Endothelial cell of umbilical vein (primary cell): ENCODE measurements at regions not wholly inside any gene's neighbourhood (a gene's known extent, or its start where the extent isn't known, plus 50 kb on each side); places are given as distances from the start of the nearest gene placed in this dataset.

Experiments used
- BruUV-seq: library from RNA; stranded (reverse); fragments of 400-500 nt; replicated peaks from 2 replicates; lab custom pipeline; 2021; lab: Mats Ljungman, UMichigan
- CTCF ChIA-PET: fragments of 300-600, 350-600 bp; sonication (Branson Sonifier 250); formaldehyde crosslinking; loops from one replicate; lab custom pipeline; 2021; ENCODE audit warnings: antibody characterized with exemption, inconsistent platforms; lab: Charles Lee
- POLR2A ChIA-PET: fragments of 300-600, 350-600 bp; sonication (Branson Sonifier 250); formaldehyde crosslinking; loops from one replicate; lab custom pipeline; 2021; ENCODE audit warnings: antibody characterized with exemption, inconsistent platforms; lab: Charles Lee
- DNase-seq: peaks from one replicate; pipeline ENCODE4 v3.0.0-alpha.2; 2011; ENCODE audit warnings: low read depth, low spot score
- FAIRE-seq: peaks from 2 replicates; lab custom pipeline; 2011; peaks lifted over from hg19 to GRCh38; lab: Jason Lieb, UNC
- H2AFZ ChIP-seq: 2 replicates; pipeline ENCODE4 v1.6.0; 2012; ENCODE audit warnings: low read depth, low read length, control low read depth, inconsistent platforms
- H3K27ac ChIP-seq: 2 replicates; pipeline ENCODE4 v1.5.1; 2011; ENCODE audit warnings: low read depth, mild to moderate bottlenecking, control low read depth, low read length, moderate library complexity; ENCODE audit not compliant: insufficient read depth
- H3K27me3 ChIP-seq, 2 experiments: 2 replicates each; pipeline versions ENCODE4 v1.6.0 to v1.6.1; 2011; ENCODE audit warnings: low read length in 2 of 2, mixed read lengths in 1 of 2; ENCODE audit not compliant: control insufficient read depth in 2 of 2, insufficient read depth in 2 of 2
- H3K36me3 ChIP-seq, 2 experiments: 2 replicates in 1 of 2; 3 replicates in 1 of 2; pipeline ENCODE4 v1.5.1; 2011; ENCODE audit warnings: low read length in 2 of 2, mild to moderate bottlenecking in 1 of 2, moderate library complexity in 1 of 2; ENCODE audit not compliant: control insufficient read depth in 2 of 2, insufficient read depth in 2 of 2; ENCODE audit errors: extremely low read depth in 1 of 2
- H3K4me1 ChIP-seq: 3 replicates; pipeline ENCODE4 v1.5.1; 2011; ENCODE audit warnings: mild to moderate bottlenecking, low read length; ENCODE audit not compliant: control insufficient read depth, insufficient read depth; ENCODE audit errors: extremely low read depth
- H3K4me2 ChIP-seq: 2 replicates; pipeline ENCODE4 v1.6.1; 2011; ENCODE audit warnings: low read length, control low read depth, mixed read lengths; ENCODE audit not compliant: insufficient read depth
- H3K4me3 ChIP-seq, 3 experiments: fragments of 200-600 bp in 1 of 3; sonication (generic), shearing (Covaris generic) in 1 of 3; replicated peaks in 1 of 3; 2 replicates each; pipeline ENCODE4 v1.5.1; 2011 to 2016; ENCODE audit warnings: control low read depth in 3 of 3, low read length in 3 of 3, mild to moderate bottlenecking in 2 of 3, inconsistent platforms in 1 of 3, low read depth in 1 of 3, moderate library complexity in 1 of 3; ENCODE audit not compliant: insufficient read depth in 1 of 3
- H3K79me2 ChIP-seq: 2 replicates; pipeline ENCODE4 v1.6.0; 2012; ENCODE audit warnings: low read length, inconsistent platforms; ENCODE audit not compliant: control insufficient read depth, insufficient read depth
- H3K9ac ChIP-seq: replicated peaks from 2 replicates; pipeline ENCODE3; 2011; ENCODE audit warnings: low read length, control low read depth; ENCODE audit not compliant: insufficient read depth; ENCODE audit errors: extremely low read depth
- H3K9me1 ChIP-seq: replicated peaks from 3 replicates; pipeline ENCODE4 v1.6.0; 2011; ENCODE audit warnings: mild to moderate bottlenecking, low read length; ENCODE audit not compliant: control insufficient read depth, insufficient read depth; ENCODE audit errors: extremely low read depth
- H3K9me3 ChIP-seq: replicated peaks from 2 replicates; pipeline ENCODE4 v1.5.1; 2012; ENCODE audit warnings: low read length, inconsistent platforms; ENCODE audit not compliant: control insufficient read depth, insufficient read depth
- H4K20me1 ChIP-seq: replicated peaks from 2 replicates; pipeline ENCODE3; 2011; ENCODE audit warnings: mild to moderate bottlenecking, low read length; ENCODE audit not compliant: control insufficient read depth, insufficient read depth; ENCODE audit errors: extremely low read depth
- CTCF ChIP-seq, 2 donors: IDR thresholded peaks; 1 replicate in 1 of 2; 2 replicates in 1 of 2; pipeline ENCODE4 v1.5.1; 2011; ENCODE audit warnings: low read length in 2 of 2, mild to moderate bottlenecking in 2 of 2, moderate library complexity in 2 of 2, control low read depth in 1 of 2, inconsistent platforms in 1 of 2, low read depth in 1 of 2; ENCODE audit not compliant: insufficient read depth in 1 of 2; ENCODE audit errors: extremely low read depth in 1 of 2
- EZH2 ChIP-seq: IDR thresholded peaks from 2 replicates; pipeline ENCODE4 v1.6.1; 2012; ENCODE audit warnings: borderline replicate concordance, low read depth, mild to moderate bottlenecking, moderate library complexity, low read length, inconsistent platforms; ENCODE audit not compliant: severe bottlenecking
- FOS ChIP-seq: IDR thresholded peaks from 2 replicates; pipeline ENCODE4 v1.6.1; 2011; ENCODE audit warnings: mild to moderate bottlenecking, low read length, moderate library complexity, borderline replicate concordance; ENCODE audit not compliant: insufficient read depth
- GATA2 ChIP-seq: IDR thresholded peaks from 2 replicates; pipeline ENCODE4 v1.7.0; 2011; ENCODE audit warnings: low read depth, mild to moderate bottlenecking, moderate library complexity, mixed read lengths, low read length; ENCODE audit not compliant: insufficient read length, insufficient read depth
- JUN ChIP-seq: IDR thresholded peaks from 2 replicates; pipeline ENCODE4 v1.6.1; 2011; ENCODE audit warnings: borderline replicate concordance, low read depth; ENCODE audit not compliant: insufficient read length, insufficient read depth
- MAX ChIP-seq: IDR thresholded peaks from 2 replicates; pipeline ENCODE4 v1.6.1; 2011; ENCODE audit not compliant: insufficient read depth, insufficient read length
- MYC ChIP-seq: IDR thresholded peaks from one replicate; pipeline ENCODE4 v1.6.1; 2011; ENCODE audit warnings: mild to moderate bottlenecking, low read depth, low read length
- POLR2A ChIP-seq: IDR thresholded peaks from 2 replicates; pipeline ENCODE4 v1.6.1; 2012; ENCODE audit warnings: low read depth, mild to moderate bottlenecking, control low read depth, low read length
- POLR2AphosphoS5 ChIP-seq: IDR thresholded peaks from 2 replicates; pipeline ENCODE4 v1.6.1; 2012; ENCODE audit warnings: low read depth, mild to moderate bottlenecking, control low read depth, low read length, moderate library complexity; ENCODE audit not compliant: insufficient read depth
- dilution Hi-C: fragments of 300-500 bp; cut with MboI; formaldehyde crosslinking; loops from one replicate; pipeline ENCODE4 v1.15.0; 2019; ENCODE audit warnings: low sequenced_read_pairs; ENCODE audit not compliant: extremely low pct_ligation_motif_present
- intact Hi-C: fragments of 100-400 bp; cut with micrococcal nuclease; formaldehyde crosslinking; loops from one replicate; pipeline ENCODE4 v1.10.0; 2022

GRCh38 chr1:230542054-230542453, 100.2 kb upstream of the COG2 start:
- no peaks in the 10 kb centered on the region for H3K27me3 ChIP-seq
- TF ChIP-seq MYC = no peak
- TF ChIP-seq POLR2A = no peak
- no peak for TF ChIP-seq JUN
- TF ChIP-seq POLR2AphosphoS5 = no peak
- TF ChIP-seq MAX = no peak
- no peak for TF ChIP-seq EZH2
- BruUV-seq = no TSS peak
- dilution Hi-C loops = no loop called here
- intact Hi-C loops = no loop called here
- H3K4me3 ChIP-seq = no peak overlapping the region
- no peak overlapping the region for H3K9ac ChIP-seq
- no peaks in the 10 kb centered on the region for H3K9me3 ChIP-seq
- CTCF ChIA-PET = no interaction called here
- H3K79me2 ChIP-seq = no peaks in the 10 kb centered on the region
- H3K27ac ChIP-seq = no peak overlapping the region
- no peak overlapping the region for H2AFZ ChIP-seq
- DNase-seq (no peak), FAIRE-seq (no peak)
- no peaks in the 10 kb centered on the region for H4K20me1 ChIP-seq
- POLR2A ChIA-PET = no interaction called here
- H3K4me1 ChIP-seq = no peaks in the 10 kb centered on the region
- H3K9me1 ChIP-seq = no peaks in the 10 kb centered on the region
- no peaks in the 10 kb centered on the region for H3K36me3 ChIP-seq
- no peak overlapping the region for H3K4me2 ChIP-seq

GRCh38 chr1:230541306-230541705, 101.0 kb upstream of the COG2 start:
- no TSS peak for BruUV-seq
- no peaks in the 10 kb centered on the region for H4K20me1 ChIP-seq
- POLR2A ChIA-PET = no interaction called here
- H3K36me3 ChIP-seq = no peaks in the 10 kb centered on the region
- TF ChIP-seq JUN (no peak), MYC (no peak), EZH2 (no peak), GATA2 (no peak), POLR2A (no peak), FOS (no peak), CTCF (IDR thresholded peaks at IDR 0.05; ENCODE audit: extremely low read depth in 1 of 2, insufficient read depth in 1 of 2, low read depth in 1 of 2, low read length in 2 of 2) (no peak), MAX (no peak), POLR2AphosphoS5 (no peak)
- intact Hi-C loops (no loop called here), dilution Hi-C loops (no loop called here)
- no peaks in the 10 kb centered on the region for H3K79me2 ChIP-seq
- H3K9me3 ChIP-seq = no peaks in the 10 kb centered on the region
- H3K4me3 ChIP-seq = no peak overlapping the region
- no peak overlapping the region for H3K27ac ChIP-seq
- FAIRE-seq (no peak), DNase-seq (no peak)
- H2AFZ ChIP-seq = no peak overlapping the region
- CTCF ChIA-PET = no interaction called here
- no peak overlapping the region for H3K9ac ChIP-seq
- H3K27me3 ChIP-seq = no peaks in the 10 kb centered on the region
- H3K4me1 ChIP-seq = no peaks in the 10 kb centered on the region
- H3K4me2 ChIP-seq = no peak overlapping the region
- H3K9me1 ChIP-seq = no peaks in the 10 kb centered on the region
